ENCODE measurements at regions not wholly inside any gene's neighbourhood (a gene's known extent, or its start where the extent isn't known, plus 50 kb on each side); places are given as distances from the start of the nearest gene placed in this dataset.

- TF ChIP-seq, protein P1, sequence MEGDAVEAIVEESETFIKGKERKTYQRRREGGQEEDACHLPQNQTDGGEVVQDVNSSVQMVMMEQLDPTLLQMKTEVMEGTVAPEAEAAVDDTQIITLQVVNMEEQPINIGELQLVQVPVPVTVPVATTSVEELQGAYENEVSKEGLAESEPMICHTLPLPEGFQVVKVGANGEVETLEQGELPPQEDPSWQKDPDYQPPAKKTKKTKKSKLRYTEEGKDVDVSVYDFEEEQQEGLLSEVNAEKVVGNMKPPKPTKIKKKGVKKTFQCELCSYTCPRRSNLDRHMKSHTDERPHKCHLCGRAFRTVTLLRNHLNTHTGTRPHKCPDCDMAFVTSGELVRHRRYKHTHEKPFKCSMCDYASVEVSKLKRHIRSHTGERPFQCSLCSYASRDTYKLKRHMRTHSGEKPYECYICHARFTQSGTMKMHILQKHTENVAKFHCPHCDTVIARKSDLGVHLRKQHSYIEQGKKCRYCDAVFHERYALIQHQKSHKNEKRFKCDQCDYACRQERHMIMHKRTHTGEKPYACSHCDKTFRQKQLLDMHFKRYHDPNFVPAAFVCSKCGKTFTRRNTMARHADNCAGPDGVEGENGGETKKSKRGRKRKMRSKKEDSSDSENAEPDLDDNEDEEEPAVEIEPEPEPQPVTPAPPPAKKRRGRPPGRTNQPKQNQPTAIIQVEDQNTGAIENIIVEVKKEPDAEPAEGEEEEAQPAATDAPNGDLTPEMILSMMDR (IDR thresholded peaks at IDR 0.05) = no peak
- TF ChIP-seq POLR2A (IDR thresholded peaks at IDR 0.05) = no peak
Measured at GRCh38 chr3:78143000-78143399, 1103.1 kb downstream of the ROBO2 start.

Data from upper lobe of left lung (tissue), 4 donors.